Gastroesophageal sphincter (tissue), 4 donors: ENCODE measurements at regions not wholly inside any gene's neighbourhood (a gene's known extent, or its start where the extent isn't known, plus 50 kb on each side); places are given as distances from the start of the nearest gene placed in this dataset.

Experiments used
- ATAC-seq: fragments of 150-250 bp; one replicate; pipeline ENCODE4 v1.9.1; 2016; ENCODE audit warnings: mild to moderate bottlenecking, moderate library complexity
- H3K27ac ChIP-seq, 4 donors: fragments of 200-600 bp; sonication (generic) in 3 of 4; 1 replicate in 3 of 4; 2 replicates in 1 of 4; pipeline ENCODE4 v1.5.1; 2016 to 2019
- H3K27me3 ChIP-seq: fragments of 200-600 bp; sonication (generic); one replicate; pipeline ENCODE4 v1.5.1; 2019
- H3K36me3 ChIP-seq, 2 donors: fragments of 200-600 bp; sonication (generic); one replicate each; pipeline ENCODE4 v1.5.1; 2019; ENCODE audit warnings: control low read depth in 1 of 2
- H3K4me1 ChIP-seq, 3 donors: fragments of 200-600 bp; sonication (generic); 1 replicate in 2 of 3; 2 replicates in 1 of 3; pipeline ENCODE4 v1.5.1; 2016 to 2019; ENCODE audit warnings: control low read depth in 2 of 3
- H3K4me3 ChIP-seq, 2 donors: fragments of 200-600 bp; sonication (generic); one replicate each; pipeline ENCODE4 v1.5.1; 2019; ENCODE audit warnings: mild to moderate bottlenecking in 1 of 2, moderate library complexity in 1 of 2
- H3K9me3 ChIP-seq, 3 donors: fragments of 200-600 bp; sonication (generic); one replicate each; pipeline ENCODE4 v1.5.1; 2017 to 2019; ENCODE audit warnings: control low read depth in 2 of 3
- EP300 ChIP-seq: sonication (generic); formaldehyde crosslinking; IDR thresholded peaks from one replicate; pipeline ENCODE4 v1.6.1; 2017; ENCODE audit warnings: antibody characterized with exemption, mild to moderate bottlenecking
- POLR2A ChIP-seq, 2 donors: fragments of 450-650 bp; IDR thresholded peaks; one replicate each; pipeline ENCODE4 v1.6.1; 2017; ENCODE audit warnings: antibody characterized with exemption in 2 of 2, mild to moderate bottlenecking in 2 of 2, moderate library complexity in 1 of 2
- POLR2AphosphoS5 ChIP-seq: sonication (generic); formaldehyde crosslinking; IDR thresholded peaks from one replicate; pipeline ENCODE4 v1.6.1; 2017; ENCODE audit warnings: antibody characterized with exemption
- WGBS, 2 donors: methylation state at CpG; one replicate each; pipeline ENCODE4 v1.1.5; 2018; ENCODE audit warnings: low coverage in 1 of 2; 5-methylcytosine and 5-hydroxymethylcytosine counted together
- TF ChIP-seq, protein P1 (sequence below), 4 experiments: fragments of 200-600 bp in 2 of 4; fragments of 450-650 bp in 2 of 4; sonication (generic) in 1 of 4; IDR thresholded peaks; one replicate each; pipeline ENCODE4 v1.5.1; 2017 to 2019; ENCODE audit warnings: antibody characterized with exemption in 4 of 4, mild to moderate bottlenecking in 2 of 4, moderate library complexity in 2 of 4

DNA sequence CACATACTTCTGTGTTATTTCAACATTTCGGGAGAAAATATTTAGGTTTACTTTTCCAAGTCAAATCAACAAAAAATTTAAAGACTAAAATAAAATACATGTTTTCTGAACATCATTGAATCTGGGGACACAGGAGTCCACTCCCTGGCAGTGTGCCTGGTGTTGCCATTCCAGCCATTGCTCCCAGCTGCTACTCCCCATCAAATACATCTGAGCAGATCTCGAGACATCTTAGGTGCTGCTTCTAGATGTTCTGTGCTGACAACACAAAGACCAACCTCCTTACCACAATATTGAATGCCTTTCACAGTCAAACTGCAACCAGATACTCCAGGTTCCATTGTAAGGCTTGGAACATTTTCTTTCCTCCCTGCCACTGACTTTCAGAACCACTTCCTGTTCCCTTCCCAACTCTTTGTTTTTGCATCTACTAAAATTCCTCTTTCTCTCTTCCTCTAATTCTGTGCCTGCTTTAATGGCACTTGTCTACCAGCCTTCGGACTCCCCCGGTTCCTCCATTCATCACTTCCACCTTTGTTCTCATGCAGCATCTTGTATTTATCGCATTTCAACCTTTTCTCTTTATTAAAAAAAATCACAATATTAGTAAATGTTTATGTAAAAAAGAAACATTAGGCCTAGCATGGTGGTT is 81.1 kb upstream of the SLC4A7 start:
- TF ChIP-seq, protein P1, sequence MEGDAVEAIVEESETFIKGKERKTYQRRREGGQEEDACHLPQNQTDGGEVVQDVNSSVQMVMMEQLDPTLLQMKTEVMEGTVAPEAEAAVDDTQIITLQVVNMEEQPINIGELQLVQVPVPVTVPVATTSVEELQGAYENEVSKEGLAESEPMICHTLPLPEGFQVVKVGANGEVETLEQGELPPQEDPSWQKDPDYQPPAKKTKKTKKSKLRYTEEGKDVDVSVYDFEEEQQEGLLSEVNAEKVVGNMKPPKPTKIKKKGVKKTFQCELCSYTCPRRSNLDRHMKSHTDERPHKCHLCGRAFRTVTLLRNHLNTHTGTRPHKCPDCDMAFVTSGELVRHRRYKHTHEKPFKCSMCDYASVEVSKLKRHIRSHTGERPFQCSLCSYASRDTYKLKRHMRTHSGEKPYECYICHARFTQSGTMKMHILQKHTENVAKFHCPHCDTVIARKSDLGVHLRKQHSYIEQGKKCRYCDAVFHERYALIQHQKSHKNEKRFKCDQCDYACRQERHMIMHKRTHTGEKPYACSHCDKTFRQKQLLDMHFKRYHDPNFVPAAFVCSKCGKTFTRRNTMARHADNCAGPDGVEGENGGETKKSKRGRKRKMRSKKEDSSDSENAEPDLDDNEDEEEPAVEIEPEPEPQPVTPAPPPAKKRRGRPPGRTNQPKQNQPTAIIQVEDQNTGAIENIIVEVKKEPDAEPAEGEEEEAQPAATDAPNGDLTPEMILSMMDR (IDR thresholded peaks at IDR 0.05) = no peak
- TF ChIP-seq POLR2A (IDR thresholded peaks at IDR 0.05) = no peak
- no peak for TF ChIP-seq EP300
- no peak for TF ChIP-seq POLR2AphosphoS5
- Histone ChIP-seq H3K9me3 (no peaks in the 10 kb centered on the region), H3K4me1 (peaks cover 0 to 13% (median 0%) of the 10 kb centered on the region in 3 donors), H3K27ac (no peak overlapping the region), H3K27me3 (no peaks in the 10 kb centered on the region), H3K36me3 (no peaks in the 10 kb centered on the region), H3K4me3 (no peak overlapping the region)
- 64 to 90% methylated on average over 4 to 5 of the region's 5 CpGs for WGBS, 2 donors
- no peak for ATAC-seq

DNA sequence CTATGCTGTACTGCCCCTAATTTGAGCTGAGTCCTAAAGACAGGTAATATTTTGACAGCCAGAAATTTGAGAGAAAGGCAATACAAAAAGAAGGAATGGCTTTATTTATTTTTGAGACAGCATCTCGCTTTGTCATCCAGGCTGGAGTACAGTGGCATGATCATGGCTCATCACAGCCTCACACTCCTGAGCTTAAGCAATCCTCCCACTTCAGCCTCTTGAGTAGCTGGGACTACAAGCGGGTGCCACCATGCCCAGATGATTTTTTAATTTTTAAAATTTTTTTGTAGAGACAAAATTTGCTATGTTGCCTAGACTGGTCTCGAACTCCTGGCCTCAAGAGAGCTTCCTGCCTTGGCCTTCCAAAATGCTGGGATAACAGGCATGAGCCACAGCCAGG is 77.4 kb upstream of the SLC4A7 start:
- 100% methylated on average over 2 to 3 of the region's 3 CpGs for WGBS, 2 donors
- H3K4me3 ChIP-seq = no peak overlapping the region
- no peak overlapping the region for H3K27ac ChIP-seq
- TF ChIP-seq, protein P1 (IDR thresholded peaks at IDR 0.05) = no peak
- TF ChIP-seq POLR2AphosphoS5 = no peak
- TF ChIP-seq POLR2A (IDR thresholded peaks at IDR 0.05) = no peak
- no peak for TF ChIP-seq EP300
- peaks cover 0 to 20% (median 7%) of the 10 kb centered on the region in 3 donors for H3K4me1 ChIP-seq
- H3K9me3 ChIP-seq = no peaks in the 10 kb centered on the region
- ATAC-seq = no peak
- no peaks in the 10 kb centered on the region for H3K36me3 ChIP-seq
- H3K27me3 ChIP-seq = no peaks in the 10 kb centered on the region

DNA sequence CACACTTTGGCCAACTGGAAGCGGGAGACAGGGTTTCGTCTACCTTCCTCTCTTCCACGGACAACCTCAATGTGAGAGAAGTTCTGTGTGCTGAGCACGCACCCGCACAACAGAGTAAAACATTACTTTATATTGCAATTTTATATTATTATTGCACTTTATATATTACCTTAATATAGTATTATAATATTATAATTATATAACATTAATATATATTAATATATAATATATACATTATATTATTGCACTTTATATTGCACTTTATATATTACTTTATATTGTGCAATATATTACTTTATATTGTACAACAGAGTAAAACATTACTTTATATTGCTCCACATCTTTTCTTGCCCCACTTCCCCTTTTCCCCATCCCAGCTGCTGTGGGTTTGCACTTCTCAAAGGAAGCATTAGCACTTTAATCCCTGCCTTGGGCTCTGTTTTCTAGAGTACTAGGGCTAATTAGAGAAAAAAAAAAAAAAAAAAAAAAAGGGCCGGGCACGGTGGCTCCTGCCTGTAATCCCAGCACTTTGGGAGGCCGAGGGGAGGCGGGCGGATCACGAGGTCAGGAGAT is 76.4 kb upstream of the SLC4A7 start:
- Histone ChIP-seq H3K36me3 (no peaks in the 10 kb centered on the region), H3K4me1 (peaks cover 0 to 20% (median 7%) of the 10 kb centered on the region in 3 donors), H3K27ac (no peak overlapping the region), H3K9me3 (no peaks in the 10 kb centered on the region), H3K4me3 (no peak overlapping the region), H3K27me3 (no peaks in the 10 kb centered on the region)
- ATAC-seq = no peak
- 77 to 90% methylated on average over 5 of the region's 11 CpGs for WGBS, 2 donors
- TF ChIP-seq POLR2A (IDR thresholded peaks at IDR 0.05) = no peak
- no peak for TF ChIP-seq POLR2AphosphoS5
- TF ChIP-seq, protein P1 (IDR thresholded peaks at IDR 0.05) = no peak
- no peak for TF ChIP-seq EP300

DNA sequence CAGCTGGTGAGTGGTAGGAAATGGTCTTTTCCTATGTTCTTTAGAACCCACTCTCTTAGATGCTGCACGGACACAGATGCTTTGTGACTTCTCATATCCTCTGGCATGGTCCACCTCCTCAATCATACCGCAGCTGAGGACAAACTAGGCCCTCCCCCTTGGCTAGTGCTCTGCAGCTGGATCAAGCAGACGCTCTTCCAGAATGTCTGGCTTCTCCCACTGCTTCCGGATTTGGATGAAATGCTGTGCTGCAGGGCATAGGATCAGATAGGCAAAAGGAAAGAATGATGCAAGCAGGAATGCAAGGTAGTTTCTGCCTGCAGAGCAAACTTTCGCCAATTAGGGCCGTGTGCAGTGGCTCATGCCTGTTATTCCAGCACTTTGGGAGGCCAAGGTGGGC is 75.7 kb upstream of the SLC4A7 start:
- Histone ChIP-seq H3K4me1 (peaks cover 0 to 20% (median 7%) of the 10 kb centered on the region in 3 donors), H3K9me3 (no peaks in the 10 kb centered on the region), H3K27me3 (no peaks in the 10 kb centered on the region), H3K4me3 (no peak overlapping the region), H3K27ac (no peak overlapping the region), H3K36me3 (no peaks in the 10 kb centered on the region)
- ATAC-seq = peak; percentile 71
- 11 to 21% methylated on average over 5 of the region's 6 CpGs for WGBS, 2 donors
- no peak for TF ChIP-seq EP300
- peak; percentile 22 for TF ChIP-seq POLR2AphosphoS5

DNA sequence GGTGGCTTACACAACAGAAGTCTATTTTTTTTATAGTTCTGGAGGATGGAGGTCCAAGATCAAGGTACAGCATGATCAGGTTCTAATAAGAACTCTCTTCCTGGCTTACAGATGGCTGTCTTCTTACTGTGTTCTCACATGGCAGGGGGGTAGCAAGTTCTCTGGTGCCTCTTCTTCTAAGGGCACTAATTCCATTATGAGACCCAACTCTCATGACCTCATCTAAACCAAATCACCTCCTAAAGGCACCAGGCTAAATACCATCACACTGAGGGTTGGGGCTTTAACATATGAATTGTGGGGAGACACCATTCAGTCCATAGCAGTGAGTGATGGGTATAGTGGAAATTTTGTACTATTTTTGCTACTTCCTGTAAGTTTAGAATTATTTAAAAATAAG is 75.2 kb upstream of the SLC4A7 start:
- no peaks in the 10 kb centered on the region for H3K27me3 ChIP-seq
- no peak for ATAC-seq
- H3K9me3 ChIP-seq = no peaks in the 10 kb centered on the region
- no peak overlapping the region for H3K27ac ChIP-seq
- no peak for TF ChIP-seq EP300
- TF ChIP-seq, protein P1 (IDR thresholded peaks at IDR 0.05) = no peak
- no peak for TF ChIP-seq POLR2A (IDR thresholded peaks at IDR 0.05)
- TF ChIP-seq POLR2AphosphoS5 = no peak
- H3K36me3 ChIP-seq = no peaks in the 10 kb centered on the region
- no peak overlapping the region for H3K4me3 ChIP-seq
- peaks cover 0 to 20% (median 7%) of the 10 kb centered on the region in 3 donors for H3K4me1 ChIP-seq
